ENCODE measurements at regions not wholly inside any gene's neighbourhood (a gene's known extent, or its start where the extent isn't known, plus 50 kb on each side); places are given as distances from the start of the nearest gene placed in this dataset.

DNA sequence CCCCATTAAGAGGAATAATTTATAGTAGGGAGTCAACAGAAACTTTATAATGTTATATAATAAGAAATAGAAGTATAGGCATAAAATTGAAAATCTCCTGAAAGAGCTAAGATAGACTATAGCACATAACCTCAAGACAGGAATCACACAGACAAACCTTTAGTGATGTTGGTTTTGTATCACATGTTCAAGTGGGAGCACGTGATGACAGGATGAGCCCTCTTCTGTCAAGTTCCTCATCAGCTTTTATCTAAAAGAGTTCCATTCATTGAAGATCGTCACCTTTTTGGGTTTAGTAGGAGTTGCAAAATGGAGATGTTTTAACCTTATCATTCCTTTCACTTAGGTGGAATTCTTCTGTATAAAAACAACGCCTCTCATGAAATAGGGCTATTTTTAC lies 127.0 kb downstream of the MCHR2 start:
- TF ChIP-seq CTCF (conservative IDR thresholded peaks at IDR 0.05), result no peak
- no peak overlapping the region for H2BK20ac ChIP-seq (ENCODE audit: low read depth, low read length, poor library complexity, severe bottlenecking)
- H3K79me2 ChIP-seq (ENCODE audit: insufficient read depth, low read length), result no peaks in the 10 kb centered on the region
- no peak overlapping the region for H3K4me2 ChIP-seq (ENCODE audit: insufficient read depth, insufficient read length, low read length)
- Mint-ChIP-seq H3K4me1 (peaks cover 3 to 11% of the 10 kb centered on the region in 2 experiments; a peak in 3 of 4 replicates), H3K9me3 (no peaks in the 10 kb centered on the region), H3K36me3 (ENCODE audit: insufficient read depth in 1 of 3, low read depth in 3 of 3) (no peaks in the 10 kb centered on the region), H3K27ac (no peak overlapping the region), H3K27me3 (ENCODE audit: low read depth) (peaks cover 18% of the 10 kb centered on the region), H3K4me3 (no peak overlapping the region)
- no peak overlapping the region for H4K91ac ChIP-seq (ENCODE audit: insufficient read length, low read depth, low read length)
- H2AFZ ChIP-seq (ENCODE audit: low read length), result no peak overlapping the region
- H3K4ac ChIP-seq (ENCODE audit: low read depth, low read length), result no peak overlapping the region
- no peaks in the 10 kb centered on the region for H3K27me3 ChIP-seq (ENCODE audit: insufficient read depth, low read length)
- no peak overlapping the region for H3T11ph ChIP-seq (ENCODE audit: low read length)
- H3K9me3 ChIP-seq (ENCODE audit: control insufficient read depth, low read depth, low read length), result no peaks in the 10 kb centered on the region
- no peak overlapping the region for H3K18ac ChIP-seq (ENCODE audit: insufficient read length, low read depth, low read length)
- H3K14ac ChIP-seq (ENCODE audit: insufficient read depth, low read length), result no peak overlapping the region
- H2BK120ac ChIP-seq (ENCODE audit: low read depth, low read length, poor library complexity, severe bottlenecking), result no peak overlapping the region
- no peaks in the 10 kb centered on the region for H3K4me1 ChIP-seq (ENCODE audit: insufficient read depth, low read length)
- no peak overlapping the region for H2BK12ac ChIP-seq (ENCODE audit: insufficient read length, low read depth, low read length)
- H4K8ac ChIP-seq (replicated peaks; ENCODE audit: insufficient read length, low read depth, low read length), result no peak overlapping the region
- DNase-seq, result no peak
- no peak overlapping the region for H2BK15ac ChIP-seq (ENCODE audit: low read depth, low read length)
- H3K27ac ChIP-seq (ENCODE audit: insufficient read length, low read depth, low read length), result no peak overlapping the region
- H4K20me1 ChIP-seq (ENCODE audit: control insufficient read depth, insufficient read depth, insufficient read length), result no peaks in the 10 kb centered on the region
- no peaks in the 10 kb centered on the region for H3K23me2 ChIP-seq (ENCODE audit: insufficient read length, low read depth, low read length, poor library complexity, severe bottlenecking)
- H4K5ac ChIP-seq (ENCODE audit: insufficient read length, low read depth, low read length), result no peak overlapping the region
- no peak overlapping the region for H3K56ac ChIP-seq (ENCODE audit: insufficient read length, low read depth, low read length)
- no peak overlapping the region for H2AK5ac ChIP-seq (ENCODE audit: insufficient read length, low read length)
- no peaks in the 10 kb centered on the region for H3K79me1 ChIP-seq (ENCODE audit: insufficient read depth, low read depth, low read length, poor library complexity, severe bottlenecking)
- H3K23ac ChIP-seq (ENCODE audit: insufficient read length, low read depth, low read length), result no peak overlapping the region
- no peak overlapping the region for H2BK5ac ChIP-seq (ENCODE audit: insufficient read length, low read length)
- no CpG with 5 or more reads among the region's 3 CpGs for WGBS (ENCODE audit: extremely low coverage, insufficient read length, low lambda C conversion rate)
- no peak overlapping the region for H3K9ac ChIP-seq (ENCODE audit: extremely low read depth, insufficient read length, low read length)

All from H9 (cell line).